GM19468 (cell line): ENCODE measurements at regions not wholly inside any gene's neighbourhood (a gene's known extent, or its start where the extent isn't known, plus 50 kb on each side); places are given as distances from the start of the nearest gene placed in this dataset.

ENCODE experiments used
- ATAC-seq: cut with Tn5 transposase; IDR thresholded peaks from one replicate; pipeline ENCODE4 v1.9.1; 2021; ENCODE audit warnings: mild to moderate bottlenecking, moderate library complexity, moderate number of reproducible peaks; ENCODE audit not compliant: unreplicated experiment; ENCODE audit errors: extremely low read depth

- no peak for ATAC-seq
These were observed 50.0 kb upstream of the SLCO2A1 start for GRCh38 chr3:134079761-134080160.
